PFSK-1 (cell line): ENCODE measurements at regions not wholly inside any gene's neighbourhood (a gene's known extent, or its start where the extent isn't known, plus 50 kb on each side); places are given as distances from the start of the nearest gene placed in this dataset.

Experiments used
- FOXP2 ChIP-seq: optimal IDR thresholded peaks from 2 replicates; pipeline ENCODE3; 2011; ENCODE audit warnings: borderline replicate concordance, control low read depth, inconsistent platforms; ENCODE audit not compliant: insufficient read depth; ENCODE audit errors: extremely low read length, extremely low read depth
- POLR2AphosphoS5 ChIP-seq: IDR thresholded peaks from 2 replicates; pipeline ENCODE4 v1.6.1; 2012; ENCODE audit warnings: low read depth, mild to moderate bottlenecking, control low read depth, low read length, moderate library complexity
- SIN3A ChIP-seq: IDR thresholded peaks from 2 replicates; pipeline ENCODE4 v1.6.1; 2012; ENCODE audit warnings: mild to moderate bottlenecking, low read length, moderate library complexity, borderline replicate concordance; ENCODE audit not compliant: insufficient read depth
- TAF1 ChIP-seq: IDR thresholded peaks from 2 replicates; pipeline ENCODE4 v1.6.1; 2012; ENCODE audit warnings: low read length, control low read depth, borderline replicate concordance; ENCODE audit not compliant: insufficient read depth
- TF ChIP-seq, protein P1 (sequence below), 2 experiments: IDR thresholded peaks; 2 replicates each; pipeline versions ENCODE4 v1.6.1 to v1.8.0; 2011 to 2012; ENCODE audit warnings: low read depth in 2 of 2, low read length in 2 of 2, control low read depth in 1 of 2, inconsistent platforms in 1 of 2, mild to moderate bottlenecking in 1 of 2, moderate library complexity in 1 of 2; ENCODE audit not compliant: insufficient read depth in 1 of 2

DNA sequence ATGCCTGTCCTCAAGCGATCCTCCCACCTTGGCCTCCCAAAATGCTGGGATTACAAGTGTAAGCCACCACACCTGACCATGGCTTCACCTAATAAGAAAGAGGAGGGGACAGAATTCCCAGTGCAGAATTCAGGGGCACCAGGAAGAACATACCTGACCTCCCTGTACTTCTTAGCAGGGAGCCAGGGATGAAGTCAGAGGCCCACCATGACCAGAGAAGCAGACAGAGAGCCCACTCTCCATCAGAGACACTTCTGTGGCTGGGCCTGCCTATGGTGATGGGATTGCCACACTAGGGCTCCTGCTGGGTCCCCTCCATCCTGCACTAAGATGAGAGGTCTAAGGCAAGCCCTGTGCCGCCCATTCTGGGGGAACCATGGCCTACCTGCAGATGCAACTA, 157.4 kb upstream of the LYZL2 start:
- TF ChIP-seq POLR2AphosphoS5 (no peak), SIN3A (no peak), FOXP2 (no peak), TAF1 (no peak)
- TF ChIP-seq, protein P1, sequence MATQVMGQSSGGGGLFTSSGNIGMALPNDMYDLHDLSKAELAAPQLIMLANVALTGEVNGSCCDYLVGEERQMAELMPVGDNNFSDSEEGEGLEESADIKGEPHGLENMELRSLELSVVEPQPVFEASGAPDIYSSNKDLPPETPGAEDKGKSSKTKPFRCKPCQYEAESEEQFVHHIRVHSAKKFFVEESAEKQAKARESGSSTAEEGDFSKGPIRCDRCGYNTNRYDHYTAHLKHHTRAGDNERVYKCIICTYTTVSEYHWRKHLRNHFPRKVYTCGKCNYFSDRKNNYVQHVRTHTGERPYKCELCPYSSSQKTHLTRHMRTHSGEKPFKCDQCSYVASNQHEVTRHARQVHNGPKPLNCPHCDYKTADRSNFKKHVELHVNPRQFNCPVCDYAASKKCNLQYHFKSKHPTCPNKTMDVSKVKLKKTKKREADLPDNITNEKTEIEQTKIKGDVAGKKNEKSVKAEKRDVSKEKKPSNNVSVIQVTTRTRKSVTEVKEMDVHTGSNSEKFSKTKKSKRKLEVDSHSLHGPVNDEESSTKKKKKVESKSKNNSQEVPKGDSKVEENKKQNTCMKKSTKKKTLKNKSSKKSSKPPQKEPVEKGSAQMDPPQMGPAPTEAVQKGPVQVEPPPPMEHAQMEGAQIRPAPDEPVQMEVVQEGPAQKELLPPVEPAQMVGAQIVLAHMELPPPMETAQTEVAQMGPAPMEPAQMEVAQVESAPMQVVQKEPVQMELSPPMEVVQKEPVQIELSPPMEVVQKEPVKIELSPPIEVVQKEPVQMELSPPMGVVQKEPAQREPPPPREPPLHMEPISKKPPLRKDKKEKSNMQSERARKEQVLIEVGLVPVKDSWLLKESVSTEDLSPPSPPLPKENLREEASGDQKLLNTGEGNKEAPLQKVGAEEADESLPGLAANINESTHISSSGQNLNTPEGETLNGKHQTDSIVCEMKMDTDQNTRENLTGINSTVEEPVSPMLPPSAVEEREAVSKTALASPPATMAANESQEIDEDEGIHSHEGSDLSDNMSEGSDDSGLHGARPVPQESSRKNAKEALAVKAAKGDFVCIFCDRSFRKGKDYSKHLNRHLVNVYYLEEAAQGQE (IDR thresholded peaks at IDR 0.05; ENCODE audit: insufficient read depth in 1 of 2, low read depth in 2 of 2, low read length in 2 of 2) = no peak

DNA sequence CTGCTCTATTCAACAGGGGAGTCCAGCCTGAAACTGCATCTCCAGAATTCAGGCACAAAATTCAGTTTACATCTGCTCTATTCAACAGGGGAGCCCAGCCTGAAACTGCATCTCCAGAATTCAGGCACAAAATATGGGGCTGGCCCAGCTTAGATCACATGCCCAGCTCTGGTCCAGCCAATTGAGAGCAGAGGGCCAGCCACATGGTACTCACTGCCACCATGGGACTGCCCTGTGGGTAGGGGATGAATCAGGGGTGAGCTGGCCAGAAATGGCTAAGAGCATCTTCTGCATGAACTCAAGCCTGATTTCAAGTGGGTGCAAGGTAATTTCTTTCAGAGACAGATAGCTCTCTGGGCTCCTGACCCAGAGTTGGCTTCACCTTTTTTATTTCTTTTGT, 156.6 kb upstream of the LYZL2 start:
- TF ChIP-seq FOXP2 (no peak), POLR2AphosphoS5 (no peak), TAF1 (no peak)
- TF ChIP-seq, protein P1 (IDR thresholded peaks at IDR 0.05; ENCODE audit: insufficient read depth in 1 of 2, low read depth in 2 of 2, low read length in 2 of 2) = no peak

DNA sequence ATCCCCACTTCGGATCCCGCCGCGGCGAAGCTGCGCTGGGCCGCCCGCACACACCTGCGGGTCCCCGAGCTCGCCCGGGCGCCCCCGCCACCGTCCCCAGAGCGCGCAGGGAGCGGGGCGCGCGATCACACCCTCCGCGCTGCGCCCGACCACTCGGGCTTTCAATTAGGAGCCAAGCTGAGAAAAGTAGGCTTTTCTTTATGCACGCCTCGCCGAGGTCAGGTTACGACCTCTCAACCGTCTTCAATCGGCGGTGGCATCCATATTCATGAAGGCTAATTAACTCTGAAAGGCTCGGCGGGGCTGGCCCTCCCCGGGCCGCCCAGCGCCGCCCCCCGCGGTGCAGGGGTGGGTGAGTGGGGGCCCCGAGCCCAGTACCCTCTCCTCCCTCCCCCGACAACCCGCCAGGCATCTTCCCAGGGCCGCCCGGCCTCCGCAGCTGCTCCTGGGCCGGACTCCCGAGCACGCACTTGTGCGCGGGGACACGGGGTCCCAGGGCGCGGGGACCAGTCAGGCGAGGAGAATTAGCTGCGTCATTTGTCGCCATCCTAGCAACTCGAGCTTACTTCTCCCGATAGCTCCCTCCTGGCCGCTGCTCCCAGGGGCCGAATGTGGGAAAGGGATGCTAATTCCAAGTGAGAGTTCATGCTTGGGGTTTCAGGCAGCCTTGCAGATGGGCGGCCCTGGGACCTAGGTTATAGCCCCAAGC, 155.5 kb upstream of the LYZL2 start:
- TF ChIP-seq SIN3A (no peak), FOXP2 (no peak), TAF1 (no peak), POLR2AphosphoS5 (no peak)
- TF ChIP-seq, protein P1 (IDR thresholded peaks at IDR 0.05; ENCODE audit: insufficient read depth in 1 of 2, low read depth in 2 of 2, low read length in 2 of 2) = no peak

DNA sequence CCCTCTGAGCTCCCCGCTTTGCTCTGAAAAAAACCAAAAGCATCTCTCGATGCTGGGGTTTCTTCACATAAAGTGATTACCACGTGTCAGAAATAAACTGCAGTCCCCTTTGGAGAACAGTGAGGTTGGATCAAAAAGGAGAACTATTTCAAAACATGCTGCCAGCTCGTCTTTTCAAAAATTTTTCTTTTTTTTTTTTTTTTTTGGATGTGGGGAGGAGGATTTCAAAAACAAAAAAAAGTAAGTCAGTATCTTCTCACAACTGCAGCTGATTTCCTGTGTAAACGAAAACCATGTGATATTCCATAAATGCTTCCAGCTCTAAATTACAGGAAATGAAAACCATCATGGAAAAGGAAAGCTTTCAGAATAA, 155.0 kb upstream of the LYZL2 start:
- TF ChIP-seq TAF1 (no peak), FOXP2 (no peak), SIN3A (no peak), POLR2AphosphoS5 (no peak)
- TF ChIP-seq, protein P1 (IDR thresholded peaks at IDR 0.05; ENCODE audit: insufficient read depth in 1 of 2, low read depth in 2 of 2, low read length in 2 of 2) = no peak
